Left cardiac atrium (tissue), 4 donors: ENCODE measurements at regions not wholly inside any gene's neighbourhood (a gene's known extent, or its start where the extent isn't known, plus 50 kb on each side); places are given as distances from the start of the nearest gene placed in this dataset.

Experiments
- ATAC-seq, 2 donors: fragments of 200-7000 bp; cut with Tn5 transposase; one replicate each; pipeline ENCODE4 v1.9.1; 2020; ENCODE audit warnings: mild to moderate bottlenecking in 2 of 2, moderate library complexity in 2 of 2
- DNase-seq: peaks from one replicate; pipeline ENCODE4 v3.0.0-alpha.2; 2020
- intact Hi-C, 2 donors: fragments of 100-400 bp; cut with DNase I; formaldehyde crosslinking; loops; one replicate each; pipeline versions ENCODE4 v1.14.1 to v1.15.1; 2022 to 2023
- donor health status: DM: no; HTN: yes; CAD: no.
- donor health status: DM: no; HTN: yes; CAD: no; lungs with severe emphysema.
- donor health status: DM: yes; HTN: yes; CAD: no.
- donor health status: Dilated cardiomyopathy.

- ATAC-seq, result peak; percentile 55 to 84
- intact Hi-C loops, result no loop called here
- no peak for DNase-seq
Measured at GRCh38 chr12:94704452-94705306, 54.3 kb upstream of the TMCC3 start.

GRCh38 chr12:94702696-94703095, 52.3 kb upstream of the TMCC3 start:
- intact Hi-C loops, result no loop called here
- no peak for ATAC-seq
- no peak for DNase-seq

GRCh38 chr12:94701711-94702110, 51.4 kb upstream of the TMCC3 start:
- DNase-seq, result no peak
- no peak for ATAC-seq
- intact Hi-C loops, result no loop called here

GRCh38 chr12:94700662-94701061, 50.3 kb upstream of the TMCC3 start:
- DNase-seq (no peak), ATAC-seq (no peak)
- intact Hi-C loops, result no loop called here
